ENCODE measurements at regions not wholly inside any gene's neighbourhood (a gene's known extent, or its start where the extent isn't known, plus 50 kb on each side); places are given as distances from the start of the nearest gene placed in this dataset.

DNA sequence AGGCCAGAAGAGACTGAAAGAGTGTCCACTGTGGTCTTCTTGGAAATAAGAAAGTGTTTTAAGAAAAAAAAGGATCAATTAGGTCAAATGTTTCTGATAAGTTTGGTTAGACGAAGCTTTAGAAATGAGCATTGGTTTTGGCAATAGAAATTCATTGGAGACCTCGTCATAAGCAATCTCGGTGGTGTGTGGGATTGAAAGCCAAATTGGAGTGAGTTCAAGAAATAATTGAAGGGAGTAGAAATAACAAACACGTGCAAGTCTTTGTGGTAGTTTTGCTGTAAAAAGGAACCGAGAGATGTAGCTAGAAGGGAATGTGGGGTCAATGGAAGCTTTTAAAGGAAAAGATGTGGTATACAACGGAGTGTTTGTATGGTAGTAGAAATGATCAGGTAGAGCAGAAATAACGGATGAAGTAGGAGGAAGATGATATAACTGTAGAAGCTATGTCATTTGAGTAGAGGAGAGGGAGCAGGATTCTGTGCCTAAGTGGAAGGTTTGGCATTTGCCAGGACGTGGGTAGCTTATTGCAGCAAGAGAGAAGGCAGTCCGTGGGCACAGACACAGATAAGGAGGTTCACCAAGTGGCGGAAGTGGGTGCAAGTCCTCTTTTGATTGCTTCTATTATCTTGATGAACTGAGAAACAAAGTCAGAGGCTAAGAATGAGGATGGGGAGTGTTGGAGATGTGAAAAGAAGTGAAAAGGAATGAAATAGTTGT, 146.2 kb downstream of the DACT1 start:
- no peak for DNase-seq (ENCODE audit: low read depth)
- no peak overlapping the region for H3K4me3 ChIP-seq (ENCODE audit: control insufficient read depth, low read depth, low read length)
- TF ChIP-seq, protein P1, sequence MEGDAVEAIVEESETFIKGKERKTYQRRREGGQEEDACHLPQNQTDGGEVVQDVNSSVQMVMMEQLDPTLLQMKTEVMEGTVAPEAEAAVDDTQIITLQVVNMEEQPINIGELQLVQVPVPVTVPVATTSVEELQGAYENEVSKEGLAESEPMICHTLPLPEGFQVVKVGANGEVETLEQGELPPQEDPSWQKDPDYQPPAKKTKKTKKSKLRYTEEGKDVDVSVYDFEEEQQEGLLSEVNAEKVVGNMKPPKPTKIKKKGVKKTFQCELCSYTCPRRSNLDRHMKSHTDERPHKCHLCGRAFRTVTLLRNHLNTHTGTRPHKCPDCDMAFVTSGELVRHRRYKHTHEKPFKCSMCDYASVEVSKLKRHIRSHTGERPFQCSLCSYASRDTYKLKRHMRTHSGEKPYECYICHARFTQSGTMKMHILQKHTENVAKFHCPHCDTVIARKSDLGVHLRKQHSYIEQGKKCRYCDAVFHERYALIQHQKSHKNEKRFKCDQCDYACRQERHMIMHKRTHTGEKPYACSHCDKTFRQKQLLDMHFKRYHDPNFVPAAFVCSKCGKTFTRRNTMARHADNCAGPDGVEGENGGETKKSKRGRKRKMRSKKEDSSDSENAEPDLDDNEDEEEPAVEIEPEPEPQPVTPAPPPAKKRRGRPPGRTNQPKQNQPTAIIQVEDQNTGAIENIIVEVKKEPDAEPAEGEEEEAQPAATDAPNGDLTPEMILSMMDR (IDR thresholded peaks at IDR 0.05; ENCODE audit: control insufficient read depth, insufficient read depth, low read depth, low read length, missing control alignments) = no peak

DNA sequence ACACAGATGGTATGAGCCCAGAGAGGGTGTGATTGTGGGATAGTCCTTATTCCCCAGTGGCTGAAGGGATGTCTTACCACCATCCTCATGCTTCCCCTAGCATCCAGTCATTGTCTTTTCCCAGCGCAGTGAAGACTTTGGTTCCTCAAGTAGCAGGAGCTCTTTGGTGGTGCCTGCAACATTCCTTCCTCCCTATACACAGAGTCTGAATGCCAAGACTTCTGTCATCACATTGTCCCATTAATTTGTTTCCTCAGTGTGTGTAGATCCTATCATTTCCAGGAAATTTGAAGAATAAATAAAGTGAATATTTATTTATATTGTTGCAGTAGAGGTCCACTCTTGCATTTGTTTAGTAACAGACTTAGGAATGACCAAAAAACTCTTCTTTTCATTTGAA, 147.2 kb downstream of the DACT1 start:
- no peak overlapping the region for H3K4me3 ChIP-seq (ENCODE audit: control insufficient read depth, low read depth, low read length)
- TF ChIP-seq, protein P1 (IDR thresholded peaks at IDR 0.05; ENCODE audit: control insufficient read depth, insufficient read depth, low read depth, low read length, missing control alignments) = no peak
- DNase-seq (ENCODE audit: low read depth) = no peak

DNA sequence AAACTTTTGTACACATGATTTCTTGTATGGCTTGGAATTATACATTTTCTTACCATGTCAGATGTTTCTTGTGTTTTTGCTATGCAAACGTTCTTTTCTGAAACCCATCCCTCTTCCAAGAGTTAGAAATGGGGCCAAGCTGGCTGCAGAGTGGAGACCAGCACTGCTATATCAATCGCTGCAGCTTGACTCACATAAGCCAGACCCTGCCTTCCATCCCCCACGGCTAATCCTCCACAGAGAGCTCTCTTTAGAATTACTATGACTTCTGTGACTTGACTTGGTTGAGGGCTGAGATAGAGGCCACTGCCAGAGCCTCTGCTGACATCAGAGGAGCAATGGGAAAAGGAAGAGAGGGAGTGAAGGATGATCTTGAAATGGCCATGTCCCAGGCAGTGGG, 147.9 kb downstream of the DACT1 start:
- DNase-seq (ENCODE audit: low read depth) = no peak
- TF ChIP-seq, protein P1 (IDR thresholded peaks at IDR 0.05; ENCODE audit: control insufficient read depth, insufficient read depth, low read depth, low read length, missing control alignments) = no peak

DNA sequence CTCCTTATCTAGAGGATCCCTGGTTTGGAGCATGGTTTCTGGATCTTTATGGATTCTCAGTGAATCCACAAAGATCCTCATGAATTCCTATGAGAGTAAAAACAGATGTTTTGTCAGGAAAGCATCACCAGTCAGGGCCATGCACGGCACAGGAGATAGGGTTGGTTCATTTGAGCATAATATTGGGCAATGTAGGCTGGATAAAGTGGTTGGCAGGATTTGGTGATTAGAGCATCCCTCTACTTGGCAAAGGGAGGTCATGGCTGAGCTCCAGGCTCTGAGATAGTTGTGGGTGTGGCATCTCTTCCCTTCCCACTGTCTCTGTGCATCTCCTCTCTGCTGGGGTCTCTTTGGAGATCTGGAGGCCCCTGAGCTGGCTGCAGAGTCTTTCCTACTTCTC, 149.8 kb downstream of the DACT1 start:
- TF ChIP-seq, protein P1 (IDR thresholded peaks at IDR 0.05; ENCODE audit: control insufficient read depth, insufficient read depth, low read depth, low read length, missing control alignments) = no peak
- DNase-seq (ENCODE audit: low read depth) = peak; percentile 63
- no peak overlapping the region for H3K4me3 ChIP-seq (ENCODE audit: control insufficient read depth, low read depth, low read length)

More for the DNA sequence above, 147.9 kb downstream of the DACT1 start:
- H3K4me3 ChIP-seq (ENCODE audit: control insufficient read depth, low read depth, low read length) = no peak overlapping the region

DNA sequence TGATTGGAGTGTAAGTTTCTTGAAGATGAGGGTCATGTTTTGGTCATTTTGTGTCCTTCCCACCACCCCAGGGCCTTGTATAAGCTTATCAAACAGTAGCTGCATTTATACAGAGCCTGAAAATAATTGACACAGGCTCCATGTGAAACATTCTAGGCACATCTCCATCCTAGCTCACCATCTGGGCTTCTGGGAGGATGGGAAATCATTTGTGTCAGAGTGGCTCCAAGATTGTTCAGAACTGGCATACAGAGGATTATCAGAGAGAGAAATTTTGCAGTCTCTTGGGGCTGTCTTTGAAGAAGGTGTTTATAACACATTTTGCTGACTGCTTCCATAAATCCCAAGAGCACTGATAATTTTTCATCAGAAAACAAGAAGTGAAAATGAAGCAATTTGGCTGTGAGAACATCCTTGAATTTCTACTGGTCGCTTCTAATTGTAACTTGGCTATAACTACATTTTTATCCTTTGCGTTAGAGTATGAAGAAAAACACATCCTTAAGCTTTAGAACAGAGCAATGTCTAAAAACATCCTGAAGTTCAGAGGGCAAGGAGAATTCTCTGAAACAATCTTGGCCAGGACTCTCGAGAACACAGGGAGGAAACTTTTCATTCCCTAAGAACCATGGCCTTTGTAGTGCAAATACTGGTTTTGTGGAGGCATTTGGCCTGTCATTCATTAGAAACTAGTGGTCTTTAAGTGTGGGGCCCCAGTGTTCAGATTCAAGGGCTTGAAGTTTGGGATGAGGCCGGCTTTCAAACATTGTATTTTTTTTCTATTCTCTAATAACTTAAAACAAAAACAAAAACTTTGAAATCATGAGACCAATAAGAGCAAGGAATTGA, 151.1 kb downstream of the DACT1 start:
- no peak for DNase-seq (ENCODE audit: low read depth)
- TF ChIP-seq, protein P1 (IDR thresholded peaks at IDR 0.05; ENCODE audit: control insufficient read depth, insufficient read depth, low read depth, low read length, missing control alignments) = no peak
- H3K4me3 ChIP-seq (ENCODE audit: control insufficient read depth, low read depth, low read length) = no peak overlapping the region

DNA sequence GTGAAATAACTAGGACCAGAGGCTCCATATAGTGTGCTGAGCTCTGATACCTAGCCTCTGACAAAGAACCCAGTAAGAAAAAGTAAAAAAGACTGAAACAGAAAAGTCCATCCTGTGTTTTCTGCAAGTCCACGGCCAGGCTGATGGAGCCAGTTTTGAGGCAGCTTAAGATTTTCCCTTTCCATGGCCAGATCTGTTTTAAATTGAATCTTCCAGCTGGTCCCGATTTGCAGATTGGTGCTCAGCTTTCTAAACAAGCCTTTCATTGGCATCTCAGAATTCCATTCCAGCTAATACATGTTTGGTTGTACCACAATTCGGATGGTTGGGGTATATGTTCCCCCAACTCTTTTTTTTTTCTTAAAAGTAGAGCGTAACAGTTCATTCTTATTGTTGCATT, 152.0 kb downstream of the DACT1 start:
- TF ChIP-seq, protein P1 (IDR thresholded peaks at IDR 0.05; ENCODE audit: control insufficient read depth, insufficient read depth, low read depth, low read length, missing control alignments) = no peak
- DNase-seq (ENCODE audit: low read depth) = no peak
- no peak overlapping the region for H3K4me3 ChIP-seq (ENCODE audit: control insufficient read depth, low read depth, low read length)
